ENCODE measurements at regions not wholly inside any gene's neighbourhood (a gene's known extent, or its start where the extent isn't known, plus 50 kb on each side); places are given as distances from the start of the nearest gene placed in this dataset.

DNA sequence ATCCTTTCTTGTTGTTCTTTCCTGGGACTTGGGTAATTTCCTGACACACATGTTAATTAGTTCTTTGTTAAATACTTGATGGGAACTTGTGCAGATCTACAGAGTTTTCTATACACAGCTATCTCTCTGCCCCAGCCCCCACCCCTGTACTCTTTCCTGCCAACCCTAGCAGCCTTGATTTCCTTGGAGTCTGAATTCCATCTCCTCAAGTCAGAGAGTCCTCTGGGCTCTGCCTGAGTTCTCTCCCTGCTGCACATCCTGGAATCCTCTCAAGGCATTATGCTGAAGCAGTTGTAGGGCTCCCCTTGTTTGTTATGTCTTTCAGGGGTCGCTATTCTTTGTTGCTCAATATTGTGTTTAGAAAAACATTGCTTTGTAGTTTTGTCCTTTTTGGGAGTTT lies 384.7 kb downstream of the RPS6KC1 start:
- DNase-seq, result no peak
- 33 to 56% (median 48%) methylated on average over 1 of the region's 1 CpG for WGBS, 5 donors

GRCh38 chr1:213438339-213438738 lies 387.3 kb downstream of the RPS6KC1 start:
- H3K9me3 ChIP-seq, result no peaks in the 10 kb centered on the region
- intact Hi-C loops (cut with DNase I; ENCODE audit: low total_unique reads), result no loop called here
- DNase-seq, result no peak
- TF ChIP-seq, protein P1, sequence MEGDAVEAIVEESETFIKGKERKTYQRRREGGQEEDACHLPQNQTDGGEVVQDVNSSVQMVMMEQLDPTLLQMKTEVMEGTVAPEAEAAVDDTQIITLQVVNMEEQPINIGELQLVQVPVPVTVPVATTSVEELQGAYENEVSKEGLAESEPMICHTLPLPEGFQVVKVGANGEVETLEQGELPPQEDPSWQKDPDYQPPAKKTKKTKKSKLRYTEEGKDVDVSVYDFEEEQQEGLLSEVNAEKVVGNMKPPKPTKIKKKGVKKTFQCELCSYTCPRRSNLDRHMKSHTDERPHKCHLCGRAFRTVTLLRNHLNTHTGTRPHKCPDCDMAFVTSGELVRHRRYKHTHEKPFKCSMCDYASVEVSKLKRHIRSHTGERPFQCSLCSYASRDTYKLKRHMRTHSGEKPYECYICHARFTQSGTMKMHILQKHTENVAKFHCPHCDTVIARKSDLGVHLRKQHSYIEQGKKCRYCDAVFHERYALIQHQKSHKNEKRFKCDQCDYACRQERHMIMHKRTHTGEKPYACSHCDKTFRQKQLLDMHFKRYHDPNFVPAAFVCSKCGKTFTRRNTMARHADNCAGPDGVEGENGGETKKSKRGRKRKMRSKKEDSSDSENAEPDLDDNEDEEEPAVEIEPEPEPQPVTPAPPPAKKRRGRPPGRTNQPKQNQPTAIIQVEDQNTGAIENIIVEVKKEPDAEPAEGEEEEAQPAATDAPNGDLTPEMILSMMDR (IDR thresholded peaks at IDR 0.05 in 8 of 11, conservative IDR thresholded peaks at IDR 0.05 in 3 of 11), result no peak
- TF ChIP-seq POLR2A (IDR thresholded peaks at IDR 0.05), result no peak
- no peak for TF ChIP-seq POLR2AphosphoS5 (IDR thresholded peaks at IDR 0.05)
- H3K4me1 ChIP-seq, result no peaks in the 10 kb centered on the region
- no peaks in the 10 kb centered on the region for H3K27me3 ChIP-seq (replicated peaks in 1 of 7)
- H3K36me3 ChIP-seq, result no peaks in the 10 kb centered on the region
- H3K4me3 ChIP-seq, result no peak overlapping the region
- H3K27ac ChIP-seq, result no peak overlapping the region

More for the DNA sequence above, 384.7 kb downstream of the RPS6KC1 start:
- intact Hi-C loops (cut with DNase I; ENCODE audit: low total_unique reads), result no loop called here
- Histone ChIP-seq H3K9me3 (no peaks in the 10 kb centered on the region), H3K27ac (no peak overlapping the region), H3K27me3 (replicated peaks in 1 of 7) (no peaks in the 10 kb centered on the region), H3K4me3 (no peak overlapping the region), H3K36me3 (no peaks in the 10 kb centered on the region), H3K4me1 (no peaks in the 10 kb centered on the region)
- TF ChIP-seq, protein P1 (IDR thresholded peaks at IDR 0.05 in 8 of 11, conservative IDR thresholded peaks at IDR 0.05 in 3 of 11), result no peak
- TF ChIP-seq POLR2A (IDR thresholded peaks at IDR 0.05), result no peak
- no peak for TF ChIP-seq POLR2AphosphoS5 (IDR thresholded peaks at IDR 0.05)

- H3K27me3 ChIP-seq (replicated peaks in 1 of 7), result no peaks in the 10 kb centered on the region
- WGBS, 5 donors, result 89 to 98% (median 93%) methylated on average over 2 of the region's 2 CpGs
- H3K27ac ChIP-seq, result no peak overlapping the region
- H3K4me3 ChIP-seq, result no peak overlapping the region
- no peak for DNase-seq
- H3K9me3 ChIP-seq, result no peaks in the 10 kb centered on the region
- intact Hi-C loops (cut with DNase I; ENCODE audit: low total_unique reads), result no loop called here
- no peaks in the 10 kb centered on the region for H3K36me3 ChIP-seq
- no peaks in the 10 kb centered on the region for H3K4me1 ChIP-seq
- no peak for TF ChIP-seq POLR2A (IDR thresholded peaks at IDR 0.05)
- TF ChIP-seq POLR2AphosphoS5 (IDR thresholded peaks at IDR 0.05), result no peak
- TF ChIP-seq, protein P1 (IDR thresholded peaks at IDR 0.05 in 8 of 11, conservative IDR thresholded peaks at IDR 0.05 in 3 of 11), result no peak
Observed at GRCh38 chr1:213439703-213440102, 388.7 kb downstream of the RPS6KC1 start.

GRCh38 chr1:213440766-213441165 lies 389.7 kb downstream of the RPS6KC1 start:
- Histone ChIP-seq H3K4me1 (no peaks in the 10 kb centered on the region), H3K4me3 (no peak overlapping the region), H3K27me3 (replicated peaks in 1 of 7) (no peaks in the 10 kb centered on the region), H3K9me3 (no peaks in the 10 kb centered on the region), H3K27ac (no peak overlapping the region), H3K36me3 (no peaks in the 10 kb centered on the region)
- intact Hi-C loops (cut with DNase I; ENCODE audit: low total_unique reads), result no loop called here
- TF ChIP-seq POLR2AphosphoS5 (IDR thresholded peaks at IDR 0.05), result no peak
- TF ChIP-seq POLR2A (IDR thresholded peaks at IDR 0.05), result no peak
- TF ChIP-seq, protein P1 (IDR thresholded peaks at IDR 0.05 in 8 of 11, conservative IDR thresholded peaks at IDR 0.05 in 3 of 11), result no peak
- no peak for DNase-seq
- 45 to 67% (median 54%) methylated on average over 4 of the region's 4 CpGs for WGBS, 5 donors
